ENCODE measurements at regions not wholly inside any gene's neighbourhood (a gene's known extent, or its start where the extent isn't known, plus 50 kb on each side); places are given as distances from the start of the nearest gene placed in this dataset.

- no peak for TF ChIP-seq CTCF (IDR thresholded peaks at IDR 0.05; ENCODE audit: insufficient read depth, low read length, missing control alignments)
- CTCF ChIA-PET = no interaction called here
- no peak for DNase-seq (ENCODE audit: low read depth, low spot score)
- POLR2A ChIA-PET = no interaction called here
- H3K4me3 ChIP-seq (ENCODE audit: low read depth, low read length) = no peak overlapping the region
Observed at GRCh38 chr4:164412246-164412645, 341.7 kb upstream of the SMIM31 start.

- H3K4me3 ChIP-seq (ENCODE audit: low read depth, low read length) = no peak overlapping the region
- POLR2A ChIA-PET = no interaction called here
Observed at GRCh38 chr4:164413743-164414142, 340.2 kb upstream of the SMIM31 start.

GRCh38 chr4:164423819-164424218, 330.1 kb upstream of the SMIM31 start:
- no peak for TF ChIP-seq CTCF (IDR thresholded peaks at IDR 0.05; ENCODE audit: insufficient read depth, low read length, missing control alignments)
- POLR2A ChIA-PET = no interaction called here
- no peak for DNase-seq (ENCODE audit: low read depth, low spot score)
- H3K4me3 ChIP-seq (ENCODE audit: low read depth, low read length) = no peak overlapping the region
- CTCF ChIA-PET = no interaction called here

More at GRCh38 chr4:164413743-164414142, 340.2 kb upstream of the SMIM31 start:
- TF ChIP-seq CTCF (IDR thresholded peaks at IDR 0.05; ENCODE audit: insufficient read depth, low read length, missing control alignments) = no peak
- no peak for DNase-seq (ENCODE audit: low read depth, low spot score)
- CTCF ChIA-PET = no interaction called here

- CTCF ChIA-PET = no interaction called here
- no peak for DNase-seq (ENCODE audit: low read depth, low spot score)
- H3K4me3 ChIP-seq (ENCODE audit: low read depth, low read length) = no peak overlapping the region
- POLR2A ChIA-PET = no interaction called here
- TF ChIP-seq CTCF (IDR thresholded peaks at IDR 0.05; ENCODE audit: insufficient read depth, low read length, missing control alignments) = no peak
Observed at GRCh38 chr4:164424846-164425245, 329.1 kb upstream of the SMIM31 start.

GRCh38 chr4:164428561-164428960, 325.4 kb upstream of the SMIM31 start:
- no peak for TF ChIP-seq CTCF (IDR thresholded peaks at IDR 0.05; ENCODE audit: insufficient read depth, low read length, missing control alignments)

GRCh38 chr4:164438321-164438720, 315.6 kb upstream of the SMIM31 start:
- ChIA-PET CTCF (no interaction called here), POLR2A (no interaction called here)
- DNase-seq (ENCODE audit: low read depth, low spot score) = no peak
- TF ChIP-seq CTCF (IDR thresholded peaks at IDR 0.05; ENCODE audit: insufficient read depth, low read length, missing control alignments) = no peak
- H3K4me3 ChIP-seq (ENCODE audit: low read depth, low read length) = no peak overlapping the region

More at GRCh38 chr4:164428561-164428960, 325.4 kb upstream of the SMIM31 start:
- no peak for DNase-seq (ENCODE audit: low read depth, low spot score)
- H3K4me3 ChIP-seq (ENCODE audit: low read depth, low read length) = no peak overlapping the region
- ChIA-PET POLR2A (no interaction called here), CTCF (no interaction called here)

Data from AG04449 (cell line).